B cell (primary cell): ENCODE measurements at regions not wholly inside any gene's neighbourhood (a gene's known extent, or its start where the extent isn't known, plus 50 kb on each side); places are given as distances from the start of the nearest gene placed in this dataset.

Experiments
- ATAC-seq: fragments of 200-7000 bp; cut with Tn5 transposase; one replicate; pipeline ENCODE4 v1.10.0; 2021; ENCODE audit warnings: low read depth, mild to moderate bottlenecking, moderate number of reproducible peaks, moderate library complexity
- CTCF ChIA-PET: fragments of 350-600 bp; sonication (Branson Sonifier 250); formaldehyde crosslinking; loops from one replicate; lab custom pipeline; 2021; ENCODE audit warnings: antibody characterized with exemption, inconsistent platforms; lab: Charles Lee
- POLR2A ChIA-PET: fragments of 350-600 bp; sonication (Branson Sonifier 250); formaldehyde crosslinking; loops from one replicate; lab custom pipeline; 2021; ENCODE audit warnings: antibody characterized with exemption; lab: Charles Lee
- DNase-seq: peaks from one replicate; pipeline ENCODE4 v3.0.0; 2013
- H2AFZ ChIP-seq: 2 replicates; pipeline ENCODE4 v1.6.1; 2012; ENCODE audit warnings: mild to moderate bottlenecking, low read depth, low read length; ENCODE audit not compliant: insufficient read depth, poor library complexity, severe bottlenecking
- H3K27ac ChIP-seq, 2 donors: 1 replicate in 1 of 2; 2 replicates in 1 of 2; pipeline ENCODE4 v1.5.1; 2012 to 2013; ENCODE audit warnings: low read length in 2 of 2, mild to moderate bottlenecking in 2 of 2, moderate library complexity in 1 of 2
- H3K27me3 ChIP-seq, 4 experiments: fragments of 200-600 bp in 1 of 4; sonication (generic) in 1 of 4; replicated peaks in 1 of 4; 1 replicate in 2 of 4; 2 replicates in 2 of 4; pipeline versions ENCODE4 v1.6.1 to v1.7.0; 2013 to 2016; ENCODE audit warnings: low read length in 3 of 4, mild to moderate bottlenecking in 2 of 4, mixed read lengths in 1 of 4, moderate library complexity in 1 of 4; ENCODE audit not compliant: insufficient read depth in 4 of 4, control insufficient read depth in 3 of 4; ENCODE audit errors: control extremely low read depth in 1 of 4
- H3K36me3 ChIP-seq, 2 experiments: replicated peaks in 1 of 2; 1 replicate in 1 of 2; 2 replicates in 1 of 2; pipeline versions ENCODE4 v1.6.1 to v1.7.1; 2013; ENCODE audit warnings: low read length in 1 of 2; ENCODE audit not compliant: insufficient read depth in 2 of 2, control insufficient read depth in 1 of 2; ENCODE audit errors: control extremely low read depth in 1 of 2, extremely low read depth in 1 of 2
- H3K4me1 ChIP-seq, 2 donors: fragments of 200-600 bp in 1 of 2; sonication (generic) in 1 of 2; 1 replicate in 1 of 2; 2 replicates in 1 of 2; pipeline versions ENCODE4 v1.5.1 to v1.6.1; 2013 to 2017; ENCODE audit warnings: low read length in 2 of 2; ENCODE audit not compliant: control insufficient read depth in 2 of 2, insufficient read depth in 2 of 2
- H3K4me2 ChIP-seq: replicated peaks from 2 replicates; pipeline ENCODE3; 2012; ENCODE audit warnings: mild to moderate bottlenecking, low read depth, low read length; ENCODE audit not compliant: poor library complexity, severe bottlenecking
- H3K4me3 ChIP-seq, 5 experiments: fragments of 200-600 bp in 1 of 5; sonication (generic) in 1 of 5; 1 replicate in 3 of 5; 2 replicates in 2 of 5; pipeline versions ENCODE4 v1.5.1 to v1.7.0; 2011 to 2016; ENCODE audit warnings: low read length in 4 of 5, mild to moderate bottlenecking in 4 of 5, low read depth in 2 of 5, control low read depth in 1 of 5, moderate library complexity in 1 of 5; ENCODE audit not compliant: insufficient read depth in 1 of 5; ENCODE audit errors: control extremely low read depth in 1 of 5, extremely low read depth in 1 of 5
- H3K79me2 ChIP-seq: fragments of 200-600 bp; sonication (generic); one replicate; pipeline ENCODE4 v1.6.0; 2016; ENCODE audit warnings: low read length; ENCODE audit not compliant: control insufficient read depth, insufficient read depth
- H3K9ac ChIP-seq: fragments of 200-600 bp; sonication (generic); 2 replicates; pipeline ENCODE4 v1.6.1; 2017; ENCODE audit warnings: mild to moderate bottlenecking, low read length, moderate library complexity
- H3K9me3 ChIP-seq, 3 donors: one replicate each; pipeline versions ENCODE4 v1.6.1 to v1.7.1; 2013; ENCODE audit warnings: low read length in 2 of 3; ENCODE audit not compliant: control insufficient read depth in 2 of 3, insufficient read depth in 1 of 3; ENCODE audit errors: control extremely low read depth in 1 of 3
- H4K20me1 ChIP-seq: 2 replicates; pipeline ENCODE4 v1.6.0; 2012; ENCODE audit warnings: mild to moderate bottlenecking, low read length; ENCODE audit not compliant: insufficient read depth, control insufficient read depth, poor library complexity, severe bottlenecking
- H3K27ac Mint-ChIP-seq: one replicate; pipeline ENCODE4 v1.8.0; 2021; ENCODE audit warnings: mixed read lengths
- H3K27me3 Mint-ChIP-seq: one replicate; pipeline ENCODE4 v1.8.0; 2021; ENCODE audit warnings: mixed read lengths
- H3K4me1 Mint-ChIP-seq: one replicate; pipeline ENCODE4 v1.8.0; 2021; ENCODE audit warnings: mixed read lengths
- H3K4me3 Mint-ChIP-seq: one replicate; pipeline ENCODE4 v1.8.0; 2021; ENCODE audit warnings: mixed read lengths
- H3K9me3 Mint-ChIP-seq: one replicate; pipeline ENCODE4 v1.8.0; 2022; ENCODE audit warnings: mixed read lengths; ENCODE audit not compliant: insufficient read depth
- CTCF ChIP-seq: fragments of 200-600 bp; IDR thresholded peaks from one replicate; pipeline ENCODE4 v1.8.0; 2022; ENCODE audit warnings: antibody characterized with exemption, mild to moderate bottlenecking
- EZH2 ChIP-seq: IDR thresholded peaks from 2 replicates; pipeline ENCODE4 v1.6.1; 2012; ENCODE audit warnings: borderline replicate concordance, low read depth, mild to moderate bottlenecking, moderate library complexity, low read length; ENCODE audit not compliant: insufficient read depth, poor library complexity, severe bottlenecking
- WGBS: methylation state at CpG from one replicate; pipeline ENCODE4 v1.1.5; 2013; ENCODE audit warnings: missing lambda C conversion rate; ENCODE audit not compliant: insufficient coverage; 5-methylcytosine and 5-hydroxymethylcytosine counted together
- intact Hi-C: fragments of 100-400 bp; cut with micrococcal nuclease; formaldehyde crosslinking; loops from one replicate; pipeline ENCODE4 v1.10.0; 2022

DNA sequence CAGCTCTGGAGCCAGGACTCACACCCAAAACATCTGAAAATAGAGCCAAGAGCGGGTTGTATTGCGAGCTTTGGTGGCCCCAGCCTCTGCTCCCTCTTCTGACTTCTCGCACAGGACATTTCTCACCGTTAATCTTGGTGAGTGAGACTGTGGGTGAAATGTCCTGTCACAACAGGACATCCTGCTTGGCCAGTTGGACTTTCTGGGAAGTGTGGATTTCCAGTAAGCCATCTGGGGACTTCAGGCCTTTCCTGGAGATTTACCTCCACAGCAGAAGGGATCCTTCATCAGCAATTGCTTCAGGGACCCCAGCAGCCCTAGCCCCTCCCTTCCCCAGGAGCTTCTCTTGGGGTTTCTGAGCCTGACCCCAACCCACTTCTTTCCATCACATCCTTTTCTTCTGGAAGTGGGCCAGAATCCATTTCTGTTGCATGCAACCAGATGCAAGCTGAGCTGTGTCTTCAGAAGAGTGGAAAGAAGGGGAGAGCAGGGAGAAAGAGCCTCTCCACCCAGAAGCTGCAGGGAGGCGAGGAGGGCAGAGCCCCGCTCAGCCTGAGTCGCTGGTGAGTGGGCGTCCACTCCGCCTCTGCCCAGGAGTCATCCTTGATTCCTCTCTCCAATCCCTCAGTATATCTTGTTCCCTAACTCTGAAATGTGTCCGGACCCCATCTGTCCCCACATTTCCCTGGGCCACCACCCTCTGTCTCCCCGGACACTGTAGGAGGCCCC lies 50.3 kb upstream of the GADD45G start:
- TF ChIP-seq CTCF = no peak
- no peak for TF ChIP-seq EZH2
- Histone ChIP-seq H3K9ac (no peak overlapping the region), H3K4me3 (no peak overlapping the region), H3K4me1 (peaks cover 15 to 17% of the 10 kb centered on the region in 2 donors), H3K27me3 (peaks cover 0 to 7% (median 1%) of the 10 kb centered on the region in 4 experiments), H3K9me3 (peaks cover 0 to 5% (median 0%) of the 10 kb centered on the region in 3 donors), H3K36me3 (no peaks in the 10 kb centered on the region), H3K79me2 (no peaks in the 10 kb centered on the region), H4K20me1 (no peaks in the 10 kb centered on the region), H2AFZ (no peak overlapping the region), H3K27ac (no peak overlapping the region), H3K4me2 (no peak overlapping the region)
- DNase-seq (no peak), ATAC-seq (no peak)
- ChIA-PET CTCF (no interaction called here), POLR2A (no interaction called here)
- peaks cover 17% of the 10 kb centered on the region for H3K4me1 Mint-ChIP-seq
- H3K27me3 Mint-ChIP-seq = peaks cover 4% of the 10 kb centered on the region
- 94% methylated on average over 10 of the region's 11 CpGs for WGBS
- no peak overlapping the region for H3K27ac Mint-ChIP-seq
- no peak overlapping the region for H3K4me3 Mint-ChIP-seq
- no peaks in the 10 kb centered on the region for H3K9me3 Mint-ChIP-seq
- intact Hi-C loops = no loop called here

DNA sequence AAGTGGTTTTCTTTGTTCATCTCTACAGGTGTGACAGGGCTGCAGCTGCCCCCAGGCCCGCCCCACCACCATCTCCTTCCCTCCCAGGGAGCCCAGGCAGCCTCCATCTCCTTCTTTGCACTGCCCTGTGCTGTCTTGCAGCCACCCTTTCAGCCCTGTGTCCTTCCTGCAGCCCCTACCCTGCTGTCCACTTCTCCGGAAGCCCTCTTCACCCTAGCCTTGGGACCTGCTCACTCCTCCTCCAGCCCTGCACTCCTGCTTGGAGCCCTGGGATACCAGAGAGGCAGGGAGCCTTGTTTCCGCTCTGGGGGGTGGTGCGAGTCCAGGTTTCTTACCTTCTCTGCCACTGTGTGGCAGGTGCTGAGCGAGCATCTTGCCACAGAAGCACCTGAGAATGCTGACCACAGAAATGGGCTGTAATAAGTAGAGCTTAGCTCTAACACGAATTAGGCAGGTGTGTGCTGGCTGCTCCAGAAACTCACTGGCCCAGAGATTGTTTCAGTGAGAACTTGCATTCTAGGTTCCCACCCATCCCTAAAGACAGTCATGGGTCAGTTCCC lies 51.3 kb upstream of the GADD45G start:
- H3K4me2 ChIP-seq = no peak overlapping the region
- POLR2A ChIA-PET = no interaction called here

More for the DNA sequence above, 51.3 kb upstream of the GADD45G start:
- H2AFZ ChIP-seq = no peak overlapping the region
- no peaks in the 10 kb centered on the region for H4K20me1 ChIP-seq
- Mint-ChIP-seq H3K27me3 (peaks cover 4% of the 10 kb centered on the region), H3K4me1 (peaks cover 21% of the 10 kb centered on the region), H3K27ac (no peak overlapping the region), H3K4me3 (no peak overlapping the region), H3K9me3 (no peaks in the 10 kb centered on the region)
- peaks cover 15 to 19% of the 10 kb centered on the region in 2 donors for H3K4me1 ChIP-seq
- no peak overlapping the region for H3K27ac ChIP-seq
- no peak overlapping the region for H3K9ac ChIP-seq
- peaks cover 3% of the 10 kb centered on the region for H3K79me2 ChIP-seq
- WGBS = 87% methylated on average over 6 of the region's 6 CpGs
- no peaks in the 10 kb centered on the region for H3K36me3 ChIP-seq
- DNase-seq (no peak), ATAC-seq (no peak)
- peaks cover 0 to 5% (median 0%) of the 10 kb centered on the region in 3 donors for H3K9me3 ChIP-seq
- CTCF ChIA-PET = interaction anchor here (1.2 kb wide), 1 partner anchor 49 kb away, joined by 3 read pairs; no protein-coding TSS in a partner anchor
- peaks cover 0 to 2% (median 0%) of the 10 kb centered on the region in 4 experiments for H3K27me3 ChIP-seq
- no peak overlapping the region for H3K4me3 ChIP-seq
- TF ChIP-seq EZH2 (no peak), CTCF (no peak)
- intact Hi-C loops = no loop called here
